ENCODE measurements at regions not wholly inside any gene's neighbourhood (a gene's known extent, or its start where the extent isn't known, plus 50 kb on each side); places are given as distances from the start of the nearest gene placed in this dataset.

DNA sequence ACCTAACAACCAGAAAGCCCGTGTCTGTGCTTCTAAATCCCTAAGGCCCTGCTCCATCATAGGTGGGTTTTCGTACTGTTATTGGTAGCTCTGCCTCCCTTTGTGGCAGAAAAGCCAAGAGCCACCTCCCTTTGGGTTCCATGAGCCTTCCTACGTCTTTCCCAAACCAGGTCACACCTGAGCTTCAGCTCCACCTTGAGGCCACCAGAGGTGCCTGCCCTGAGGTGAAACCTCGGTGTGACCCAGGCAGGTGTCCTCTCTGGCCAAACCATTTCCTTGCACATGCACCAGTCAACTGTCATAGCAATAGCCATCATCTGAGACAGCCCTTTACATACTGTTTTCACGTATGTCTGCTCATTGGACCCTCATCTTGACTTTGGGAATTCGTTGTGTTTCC, 188.0 kb upstream of the RBPJ start:
- Histone ChIP-seq H3K9ac (ENCODE audit: low read length) (no peak overlapping the region), H3K23ac (ENCODE audit: low read length) (no peak overlapping the region), H3K56ac (ENCODE audit: low read length) (no peak overlapping the region), H2BK15ac (replicated peaks; ENCODE audit: low read depth) (no peak overlapping the region), H3K27me3 (ENCODE audit: insufficient read depth, low read length, poor library complexity) (no peaks in the 10 kb centered on the region), H3K4me1 (ENCODE audit: control insufficient read depth, low read depth, low read length) (no peaks in the 10 kb centered on the region), H2BK5ac (ENCODE audit: low read length) (no peak overlapping the region), H3K4ac (ENCODE audit: low read depth, low read length) (no peak overlapping the region), H2BK120ac (ENCODE audit: low read depth, low read length) (no peak overlapping the region), H4K5ac (ENCODE audit: low read length) (no peak overlapping the region), H3K18ac (ENCODE audit: low read length) (no peak overlapping the region), H3K79me1 (ENCODE audit: low read length) (no peaks in the 10 kb centered on the region), H2AK5ac (ENCODE audit: low read length) (no peak overlapping the region), H4K8ac (ENCODE audit: low read depth, low read length) (no peak overlapping the region), H3K4me2 (ENCODE audit: low read length) (no peak overlapping the region), H3K36me3 (ENCODE audit: control insufficient read depth, insufficient read depth, low read length) (no peaks in the 10 kb centered on the region), H3K4me3 (ENCODE audit: low read length) (no peak overlapping the region), H3K27ac (ENCODE audit: low read depth, low read length) (no peak overlapping the region), H3K79me2 (ENCODE audit: control insufficient read depth, insufficient read depth, low read length) (no peaks in the 10 kb centered on the region)
- DNase-seq, result peak; percentile 62
- no CpG with 5 or more reads among the region's 6 CpGs for WGBS (ENCODE audit: extremely low coverage, insufficient coverage, low lambda C conversion rate)

DNA sequence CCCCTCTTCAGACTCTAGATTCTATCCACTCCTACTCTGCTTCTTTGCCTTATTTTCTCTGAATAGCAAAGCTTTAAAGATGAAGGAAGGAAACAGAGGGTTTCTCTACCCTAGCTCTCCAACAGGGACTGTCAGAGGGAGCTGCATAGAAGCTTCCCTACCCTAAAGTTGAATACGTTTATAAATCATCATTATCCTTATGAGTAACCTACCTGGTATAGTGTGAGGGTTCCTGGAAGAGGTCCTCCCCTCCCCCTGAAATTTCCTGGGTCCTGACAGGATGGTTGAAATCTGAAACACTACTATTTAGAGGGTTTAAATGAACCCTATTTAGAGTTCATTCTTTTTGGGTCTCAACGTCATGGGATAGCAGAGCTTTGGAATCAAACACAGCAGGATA, 187.0 kb upstream of the RBPJ start:
- H3K27me3 ChIP-seq (ENCODE audit: insufficient read depth, low read length, poor library complexity), result no peaks in the 10 kb centered on the region
- H3K23ac ChIP-seq (ENCODE audit: low read length), result no peak overlapping the region
- H3K4me2 ChIP-seq (ENCODE audit: low read length), result no peak overlapping the region
- no peak for DNase-seq
- no peak overlapping the region for H3K4me3 ChIP-seq (ENCODE audit: low read length)
- no peak overlapping the region for H3K18ac ChIP-seq (ENCODE audit: low read length)
- H3K56ac ChIP-seq (ENCODE audit: low read length), result no peak overlapping the region
- no peak overlapping the region for H2BK5ac ChIP-seq (ENCODE audit: low read length)
- WGBS (ENCODE audit: extremely low coverage, insufficient coverage, low lambda C conversion rate), result no CpG with 5 or more reads among the region's 2 CpGs
- H3K27ac ChIP-seq (ENCODE audit: low read depth, low read length), result no peak overlapping the region
- H3K79me1 ChIP-seq (ENCODE audit: low read length), result no peaks in the 10 kb centered on the region
- no peak overlapping the region for H2AK5ac ChIP-seq (ENCODE audit: low read length)
- no peaks in the 10 kb centered on the region for H3K79me2 ChIP-seq (ENCODE audit: control insufficient read depth, insufficient read depth, low read length)
- H2BK120ac ChIP-seq (ENCODE audit: low read depth, low read length), result no peak overlapping the region
- no peak overlapping the region for H3K9ac ChIP-seq (ENCODE audit: low read length)
- no peaks in the 10 kb centered on the region for H3K4me1 ChIP-seq (ENCODE audit: control insufficient read depth, low read depth, low read length)
- no peak overlapping the region for H4K5ac ChIP-seq (ENCODE audit: low read length)
- H3K4ac ChIP-seq (ENCODE audit: low read depth, low read length), result no peak overlapping the region
- H4K8ac ChIP-seq (ENCODE audit: low read depth, low read length), result no peak overlapping the region
- H3K36me3 ChIP-seq (ENCODE audit: control insufficient read depth, insufficient read depth, low read length), result no peaks in the 10 kb centered on the region
- no peak overlapping the region for H2BK15ac ChIP-seq (replicated peaks; ENCODE audit: low read depth)

DNA sequence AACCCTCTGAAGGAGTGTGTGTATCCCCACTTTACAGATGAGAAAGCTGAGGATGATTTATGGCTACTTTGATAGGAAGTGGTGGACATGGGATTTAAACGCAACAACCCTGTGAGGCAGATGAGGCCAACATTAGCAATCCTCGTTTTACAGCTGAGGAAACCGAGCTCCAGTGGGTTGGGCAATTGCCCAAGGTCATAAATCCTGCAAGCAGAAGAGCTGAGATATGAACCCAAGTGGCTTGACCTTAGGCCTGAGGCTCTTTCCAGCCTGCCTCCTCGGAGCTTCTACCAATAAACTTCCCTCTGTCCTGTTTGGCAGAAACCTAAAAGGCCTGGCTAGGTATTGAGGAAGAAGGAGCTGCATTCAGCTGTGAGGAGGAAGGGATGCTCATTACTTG, 185.5 kb upstream of the RBPJ start:
- Histone ChIP-seq H3K4me2 (ENCODE audit: low read length) (no peak overlapping the region), H3K18ac (ENCODE audit: low read length) (no peak overlapping the region), H2BK5ac (ENCODE audit: low read length) (no peak overlapping the region), H2BK120ac (ENCODE audit: low read depth, low read length) (no peak overlapping the region), H4K8ac (ENCODE audit: low read depth, low read length) (no peak overlapping the region), H3K79me2 (ENCODE audit: control insufficient read depth, insufficient read depth, low read length) (no peaks in the 10 kb centered on the region), H3K4me1 (ENCODE audit: control insufficient read depth, low read depth, low read length) (no peaks in the 10 kb centered on the region), H3K27ac (ENCODE audit: low read depth, low read length) (no peak overlapping the region), H3K9ac (ENCODE audit: low read length) (no peak overlapping the region), H2BK15ac (replicated peaks; ENCODE audit: low read depth) (no peak overlapping the region), H3K79me1 (ENCODE audit: low read length) (no peaks in the 10 kb centered on the region), H3K23ac (ENCODE audit: low read length) (no peak overlapping the region), H2AK5ac (ENCODE audit: low read length) (no peak overlapping the region), H3K27me3 (ENCODE audit: insufficient read depth, low read length, poor library complexity) (no peaks in the 10 kb centered on the region), H4K5ac (ENCODE audit: low read length) (no peak overlapping the region), H3K4ac (ENCODE audit: low read depth, low read length) (no peak overlapping the region), H3K36me3 (ENCODE audit: control insufficient read depth, insufficient read depth, low read length) (no peaks in the 10 kb centered on the region), H3K4me3 (ENCODE audit: low read length) (no peak overlapping the region), H3K56ac (ENCODE audit: low read length) (no peak overlapping the region)
- no CpG with 5 or more reads among the region's 4 CpGs for WGBS (ENCODE audit: extremely low coverage, insufficient coverage, low lambda C conversion rate)
- no peak for DNase-seq

DNA sequence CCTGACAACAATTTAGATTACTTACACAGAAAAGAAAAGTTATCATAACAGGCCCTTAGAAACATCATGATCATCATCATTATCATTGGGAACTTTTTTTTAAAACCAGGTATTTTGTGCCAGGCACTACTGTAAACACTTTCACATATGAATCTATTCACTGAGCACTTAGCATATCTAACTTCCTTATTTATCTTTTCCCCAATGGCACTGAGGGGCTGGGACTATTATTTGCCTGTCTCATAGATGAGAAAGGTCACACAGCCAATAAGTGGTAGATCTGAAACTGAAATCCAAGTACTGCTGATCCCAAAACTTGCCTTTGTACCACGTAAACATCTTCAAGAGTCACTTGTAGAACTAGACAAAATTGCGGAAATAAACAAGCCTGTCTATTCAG, 184.2 kb upstream of the RBPJ start:
- Histone ChIP-seq H4K5ac (ENCODE audit: low read length) (no peak overlapping the region), H3K27ac (ENCODE audit: low read depth, low read length) (no peak overlapping the region), H2BK15ac (replicated peaks; ENCODE audit: low read depth) (no peak overlapping the region), H3K27me3 (ENCODE audit: insufficient read depth, low read length, poor library complexity) (no peaks in the 10 kb centered on the region), H3K4me3 (ENCODE audit: low read length) (no peak overlapping the region), H3K4ac (ENCODE audit: low read depth, low read length) (no peak overlapping the region), H4K8ac (ENCODE audit: low read depth, low read length) (no peak overlapping the region), H3K18ac (ENCODE audit: low read length) (no peak overlapping the region), H3K9ac (ENCODE audit: low read length) (no peak overlapping the region), H2AK5ac (ENCODE audit: low read length) (no peak overlapping the region), H3K79me2 (ENCODE audit: control insufficient read depth, insufficient read depth, low read length) (no peaks in the 10 kb centered on the region), H2BK120ac (ENCODE audit: low read depth, low read length) (no peak overlapping the region), H3K23ac (ENCODE audit: low read length) (no peak overlapping the region), H3K4me1 (ENCODE audit: control insufficient read depth, low read depth, low read length) (peaks cover 3% of the 10 kb centered on the region), H2BK5ac (ENCODE audit: low read length) (no peak overlapping the region), H3K79me1 (ENCODE audit: low read length) (no peaks in the 10 kb centered on the region), H3K36me3 (ENCODE audit: control insufficient read depth, insufficient read depth, low read length) (no peaks in the 10 kb centered on the region), H3K4me2 (ENCODE audit: low read length) (no peak overlapping the region), H3K56ac (ENCODE audit: low read length) (no peak overlapping the region)
- no CpG with 5 or more reads among the region's 2 CpGs for WGBS (ENCODE audit: extremely low coverage, insufficient coverage, low lambda C conversion rate)
- DNase-seq, result no peak

DNA sequence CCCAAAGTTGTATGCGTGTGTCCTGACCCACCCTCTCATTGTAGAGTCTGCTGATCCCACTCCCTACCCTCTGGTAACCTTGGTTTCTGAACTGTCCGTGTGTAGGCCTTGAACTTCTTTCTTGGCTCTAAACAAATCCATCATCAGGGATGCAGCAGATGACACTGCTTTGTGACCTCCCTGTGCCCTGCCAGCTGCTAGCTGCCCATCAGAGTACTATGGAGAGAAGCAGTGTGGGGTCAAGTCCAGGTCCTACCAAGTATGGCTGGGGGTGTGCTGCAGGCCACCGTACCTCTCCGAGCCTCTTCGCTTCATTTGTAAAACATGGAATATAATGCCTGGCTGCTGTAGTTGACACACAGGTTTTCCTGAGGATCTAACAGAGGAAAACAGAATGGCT, 183.5 kb upstream of the RBPJ start:
- Histone ChIP-seq H2BK15ac (replicated peaks; ENCODE audit: low read depth) (no peak overlapping the region), H3K4ac (ENCODE audit: low read depth, low read length) (no peak overlapping the region), H3K27ac (ENCODE audit: low read depth, low read length) (no peak overlapping the region), H3K9ac (ENCODE audit: low read length) (no peak overlapping the region), H2BK5ac (ENCODE audit: low read length) (no peak overlapping the region), H3K56ac (ENCODE audit: low read length) (no peak overlapping the region), H4K8ac (ENCODE audit: low read depth, low read length) (no peak overlapping the region), H3K79me1 (ENCODE audit: low read length) (no peaks in the 10 kb centered on the region), H3K4me2 (ENCODE audit: low read length) (no peak overlapping the region), H2BK120ac (ENCODE audit: low read depth, low read length) (no peak overlapping the region), H3K27me3 (ENCODE audit: insufficient read depth, low read length, poor library complexity) (no peaks in the 10 kb centered on the region), H3K23ac (ENCODE audit: low read length) (no peak overlapping the region), H3K36me3 (ENCODE audit: control insufficient read depth, insufficient read depth, low read length) (no peaks in the 10 kb centered on the region), H4K5ac (ENCODE audit: low read length) (no peak overlapping the region), H2AK5ac (ENCODE audit: low read length) (no peak overlapping the region), H3K79me2 (ENCODE audit: control insufficient read depth, insufficient read depth, low read length) (no peaks in the 10 kb centered on the region), H3K18ac (ENCODE audit: low read length) (no peak overlapping the region), H3K4me1 (ENCODE audit: control insufficient read depth, low read depth, low read length) (peaks cover 3% of the 10 kb centered on the region), H3K4me3 (ENCODE audit: low read length) (no peak overlapping the region)
- no CpG with 5 or more reads among the region's 5 CpGs for WGBS (ENCODE audit: extremely low coverage, insufficient coverage, low lambda C conversion rate)
- no peak for DNase-seq

DNA sequence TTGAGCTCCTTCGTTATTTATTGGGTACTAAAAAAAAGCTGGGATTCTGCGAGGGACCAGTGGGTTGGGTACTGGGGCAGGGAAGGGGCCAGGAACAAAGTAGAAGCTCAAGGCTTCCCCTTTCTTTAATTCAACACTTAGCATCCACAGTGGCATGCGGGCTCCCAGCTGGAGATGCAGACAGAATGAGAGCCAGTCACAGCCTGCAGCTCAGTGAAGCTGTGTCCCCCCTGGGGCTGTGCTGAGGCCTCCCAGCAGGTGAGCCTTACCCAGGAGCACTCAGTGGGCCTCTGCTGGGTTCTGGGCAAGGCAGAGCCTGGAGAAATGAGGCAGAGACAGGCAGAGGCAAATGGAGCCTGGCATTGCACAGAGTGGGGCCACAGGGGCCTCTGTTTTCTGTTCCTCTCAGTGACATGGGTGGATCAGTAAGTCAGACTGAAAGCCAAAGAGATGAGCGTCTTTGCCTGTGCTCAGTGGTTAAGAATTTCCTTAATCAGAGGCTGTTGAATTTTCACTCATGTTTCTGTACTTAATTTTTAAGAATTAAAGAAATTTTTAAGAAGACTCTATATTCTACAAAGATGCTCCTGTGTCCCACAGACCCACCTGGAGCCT, 181.4 kb upstream of the RBPJ start:
- no peak overlapping the region for H3K4ac ChIP-seq (ENCODE audit: low read depth, low read length)
- H3K23ac ChIP-seq (ENCODE audit: low read length), result no peak overlapping the region
- no peak overlapping the region for H4K8ac ChIP-seq (ENCODE audit: low read depth, low read length)
- no peaks in the 10 kb centered on the region for H3K27me3 ChIP-seq (ENCODE audit: insufficient read depth, low read length, poor library complexity)
- H3K9ac ChIP-seq (ENCODE audit: low read length), result no peak overlapping the region
- no peak overlapping the region for H3K4me2 ChIP-seq (ENCODE audit: low read length)
- H2BK15ac ChIP-seq (replicated peaks; ENCODE audit: low read depth), result no peak overlapping the region
- no peak overlapping the region for H3K4me3 ChIP-seq (ENCODE audit: low read length)
- H3K56ac ChIP-seq (ENCODE audit: low read length), result no peak overlapping the region
- H4K5ac ChIP-seq (ENCODE audit: low read length), result no peak overlapping the region
- H2BK5ac ChIP-seq (ENCODE audit: low read length), result no peak overlapping the region
- no peaks in the 10 kb centered on the region for H3K36me3 ChIP-seq (ENCODE audit: control insufficient read depth, insufficient read depth, low read length)
- no peaks in the 10 kb centered on the region for H3K79me1 ChIP-seq (ENCODE audit: low read length)
- no peak overlapping the region for H3K27ac ChIP-seq (ENCODE audit: low read depth, low read length)
- no peak overlapping the region for H3K18ac ChIP-seq (ENCODE audit: low read length)
- no peak overlapping the region for H2BK120ac ChIP-seq (ENCODE audit: low read depth, low read length)
- WGBS (ENCODE audit: extremely low coverage, insufficient coverage, low lambda C conversion rate), result no CpG with 5 or more reads among the region's 4 CpGs
- no peaks in the 10 kb centered on the region for H3K79me2 ChIP-seq (ENCODE audit: control insufficient read depth, insufficient read depth, low read length)
- H3K4me1 ChIP-seq (ENCODE audit: control insufficient read depth, low read depth, low read length), result peaks cover 3% of the 10 kb centered on the region
- DNase-seq, result peak; percentile 51
- H2AK5ac ChIP-seq (ENCODE audit: low read length), result no peak overlapping the region

Measured in mesendoderm (in vitro differentiated cells).